WI38 (cell line): ENCODE measurements at regions not wholly inside any gene's neighbourhood (a gene's known extent, or its start where the extent isn't known, plus 50 kb on each side); places are given as distances from the start of the nearest gene placed in this dataset.
A peak's percentile ranks its signal among the peaks of the same experiment; 100 is the strongest.

Experiments
- H3K4me3 ChIP-seq: 2 replicates; pipeline ENCODE4 v1.5.1; 2011; ENCODE audit warnings: low read depth, mild to moderate bottlenecking, control low read depth, low read length
- TF ChIP-seq, protein P1 (sequence below): IDR thresholded peaks from 2 replicates; pipeline ENCODE4 v1.5.1; 2012; ENCODE audit warnings: low read depth, mild to moderate bottlenecking, control low read depth, low read length

GRCh38 chr5:148733601-148734438, 79.5 kb upstream of the HTR4 start:
- TF ChIP-seq, protein P1, sequence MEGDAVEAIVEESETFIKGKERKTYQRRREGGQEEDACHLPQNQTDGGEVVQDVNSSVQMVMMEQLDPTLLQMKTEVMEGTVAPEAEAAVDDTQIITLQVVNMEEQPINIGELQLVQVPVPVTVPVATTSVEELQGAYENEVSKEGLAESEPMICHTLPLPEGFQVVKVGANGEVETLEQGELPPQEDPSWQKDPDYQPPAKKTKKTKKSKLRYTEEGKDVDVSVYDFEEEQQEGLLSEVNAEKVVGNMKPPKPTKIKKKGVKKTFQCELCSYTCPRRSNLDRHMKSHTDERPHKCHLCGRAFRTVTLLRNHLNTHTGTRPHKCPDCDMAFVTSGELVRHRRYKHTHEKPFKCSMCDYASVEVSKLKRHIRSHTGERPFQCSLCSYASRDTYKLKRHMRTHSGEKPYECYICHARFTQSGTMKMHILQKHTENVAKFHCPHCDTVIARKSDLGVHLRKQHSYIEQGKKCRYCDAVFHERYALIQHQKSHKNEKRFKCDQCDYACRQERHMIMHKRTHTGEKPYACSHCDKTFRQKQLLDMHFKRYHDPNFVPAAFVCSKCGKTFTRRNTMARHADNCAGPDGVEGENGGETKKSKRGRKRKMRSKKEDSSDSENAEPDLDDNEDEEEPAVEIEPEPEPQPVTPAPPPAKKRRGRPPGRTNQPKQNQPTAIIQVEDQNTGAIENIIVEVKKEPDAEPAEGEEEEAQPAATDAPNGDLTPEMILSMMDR, result peak; percentile 49; the same call in 1 of the 2 replicates
- H3K4me3 ChIP-seq, result no peak overlapping the region

DNA sequence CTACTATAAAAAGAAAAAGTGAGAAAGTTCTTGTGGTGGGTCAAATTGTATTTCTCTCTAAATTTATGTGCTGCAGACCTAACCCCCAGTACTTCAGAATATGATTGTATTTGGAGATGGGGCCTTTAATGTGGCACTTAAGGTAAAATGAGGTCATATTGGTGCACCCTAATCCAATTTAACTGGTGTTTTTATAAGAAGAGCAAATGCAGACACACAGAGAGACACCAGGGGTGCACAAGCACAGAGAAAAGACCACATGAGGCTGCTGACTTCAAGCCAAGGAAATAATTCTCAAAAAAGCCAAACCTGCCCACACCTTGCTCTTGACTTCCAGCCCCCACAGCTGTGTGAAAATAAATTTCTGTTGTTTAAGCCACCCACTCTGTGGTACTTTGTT, 80.2 kb upstream of the HTR4 start:
- TF ChIP-seq, protein P1, result 0 out of 2 replicates have a peak, but pooled peaks have one; percentile 4
- no peak overlapping the region for H3K4me3 ChIP-seq

- TF ChIP-seq, protein P1, result no peak
- H3K4me3 ChIP-seq, result no peak overlapping the region
Observed at GRCh38 chr5:148735301-148735835, 81.0 kb upstream of the HTR4 start.

- TF ChIP-seq, protein P1, result no peak
- no peak overlapping the region for H3K4me3 ChIP-seq
Observed at GRCh38 chr5:148739023-148739422, 84.7 kb upstream of the HTR4 start.

- no peak overlapping the region for H3K4me3 ChIP-seq
- TF ChIP-seq, protein P1, result no peak
Observed at GRCh38 chr5:148739524-148739923, 85.2 kb upstream of the HTR4 start.

DNA sequence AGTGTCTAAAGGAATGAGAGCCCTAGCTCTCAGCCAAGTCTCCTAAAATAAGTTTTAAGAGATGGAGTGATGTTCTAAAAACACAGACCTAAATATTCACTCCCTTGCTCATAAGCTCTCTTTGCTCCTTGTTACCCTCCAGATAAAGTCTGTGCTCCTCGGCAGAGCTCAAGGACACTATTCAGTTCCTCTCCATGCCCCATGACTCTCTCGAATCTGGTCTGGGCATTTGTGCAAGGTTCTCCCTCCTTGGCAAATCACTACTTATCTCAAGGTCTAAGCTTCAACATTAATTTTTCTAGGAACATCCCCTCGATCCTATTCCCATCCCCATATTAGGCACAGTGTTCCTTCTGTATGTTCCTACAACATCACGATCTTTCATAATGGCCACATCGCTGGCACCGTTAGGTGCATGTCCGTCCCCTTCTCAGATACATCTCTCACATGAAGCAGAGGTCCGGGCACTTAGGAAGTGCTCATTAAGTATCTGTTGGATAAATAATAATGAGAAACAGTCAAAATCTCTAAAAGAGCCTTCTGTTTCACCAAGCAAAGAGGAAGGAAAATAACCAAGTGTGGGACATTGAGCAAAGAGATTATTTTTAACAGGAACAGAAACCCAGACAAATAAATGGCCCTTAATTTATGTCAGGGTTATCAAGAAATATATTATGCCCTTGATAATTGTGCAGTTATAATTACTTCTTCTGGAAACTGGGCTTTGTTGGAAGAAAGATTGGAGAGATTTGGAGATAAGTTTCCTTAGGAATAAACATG, 85.9 kb upstream of the HTR4 start:
- TF ChIP-seq, protein P1, result no peak
- no peak overlapping the region for H3K4me3 ChIP-seq
